SIG-M5 treated with dmso at 0.1 percent for 504 hours (cell line): ENCODE measurements at regions not wholly inside any gene's neighbourhood (a gene's known extent, or its start where the extent isn't known, plus 50 kb on each side); places are given as distances from the start of the nearest gene placed in this dataset.

ENCODE experiments used
- DNase-seq: peaks from one replicate; lab custom pipeline; 2025; ENCODE audit not compliant: unreplicated experiment; lab: John Stamatoyannopoulos, UW

- DNase-seq = no peak
Observed at GRCh38 chr16:13291591-13292333, 390.4 kb downstream of the SHISA9 start.

GRCh38 chr16:13296206-13296605, 394.8 kb downstream of the SHISA9 start:
- no peak for DNase-seq

- no peak for DNase-seq
Observed at GRCh38 chr16:13298666-13299065, 397.3 kb downstream of the SHISA9 start.

GRCh38 chr16:13300066-13300840, 398.9 kb downstream of the SHISA9 start:
- DNase-seq = no peak

- no peak for DNase-seq
Observed at GRCh38 chr16:13305019-13305755, 403.8 kb downstream of the SHISA9 start.

GRCh38 chr16:13306161-13306995, 405.0 kb downstream of the SHISA9 start:
- DNase-seq = no peak

- DNase-seq = no peak
Observed at GRCh38 chr16:13307255-13307654, 405.9 kb downstream of the SHISA9 start.

GRCh38 chr16:13307851-13308250, 406.5 kb downstream of the SHISA9 start:
- DNase-seq = no peak

- no peak for DNase-seq
Observed at GRCh38 chr16:13312063-13312462, 410.7 kb downstream of the SHISA9 start.

GRCh38 chr16:13313351-13313750, 412.0 kb downstream of the SHISA9 start:
- DNase-seq = no peak

- DNase-seq = no peak
Observed at GRCh38 chr16:13314633-13315032, 413.2 kb downstream of the SHISA9 start.

GRCh38 chr16:13315642-13316427, 414.4 kb downstream of the SHISA9 start:
- no peak for DNase-seq

- DNase-seq = no peak
Observed at GRCh38 chr16:13322336-13322735, 420.9 kb downstream of the SHISA9 start.

- DNase-seq = no peak
Observed at GRCh38 chr16:13324851-13325250, 423.5 kb downstream of the SHISA9 start.

- no peak for DNase-seq
Observed at GRCh38 chr16:13325396-13325795, 424.0 kb downstream of the SHISA9 start.

- no peak for DNase-seq
Observed at GRCh38 chr16:13331918-13332317, 430.5 kb downstream of the SHISA9 start.

GRCh38 chr16:13332713-13333255, 431.4 kb downstream of the SHISA9 start:
- no peak for DNase-seq

- DNase-seq = no peak
Observed at GRCh38 chr16:13333336-13333735, 431.9 kb downstream of the SHISA9 start.

- DNase-seq = no peak
Observed at GRCh38 chr16:13335879-13336278, 434.5 kb downstream of the SHISA9 start.

- DNase-seq = no peak
Observed at GRCh38 chr16:13336335-13336734, 434.9 kb downstream of the SHISA9 start.
